ENCODE measurements at regions not wholly inside any gene's neighbourhood (a gene's known extent, or its start where the extent isn't known, plus 50 kb on each side); places are given as distances from the start of the nearest gene placed in this dataset.

DNA sequence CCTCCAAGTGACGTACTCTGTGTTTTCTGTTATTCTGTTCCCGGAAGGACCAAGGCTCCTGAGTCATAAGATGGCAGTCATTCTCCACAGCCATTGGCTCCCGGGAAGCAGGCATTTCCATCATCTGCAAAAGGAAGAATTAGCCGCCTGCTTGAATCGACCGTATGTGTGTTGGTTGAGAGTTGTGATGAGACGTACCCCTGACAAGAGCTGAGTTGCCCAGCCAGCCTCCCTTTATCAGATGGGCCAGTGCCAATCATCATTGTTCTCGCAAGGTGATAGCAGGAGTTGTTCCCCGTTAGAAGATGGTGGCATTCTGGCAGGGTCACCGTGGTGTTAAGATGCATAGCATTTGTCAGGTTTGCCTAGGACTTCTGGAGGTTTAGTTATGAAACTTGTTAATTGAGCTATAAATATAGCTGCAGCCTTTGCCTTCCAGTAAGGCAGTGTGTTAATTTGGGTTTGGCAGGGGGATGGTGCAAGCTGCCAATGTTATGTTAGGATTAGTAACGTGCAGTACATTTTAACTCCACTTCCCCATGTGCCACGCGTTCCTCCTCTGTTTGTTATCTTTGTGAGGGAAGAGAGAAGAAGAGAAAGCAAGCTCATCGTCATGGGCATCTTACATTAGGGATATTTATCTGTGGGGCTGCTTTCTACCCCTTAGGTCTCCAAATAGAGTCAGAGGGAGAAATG, 652.7 kb upstream of the FANCL start:
- no peak for TF ChIP-seq EGR1 (IDR thresholded peaks at IDR 0.05; ENCODE audit: borderline replicate concordance, low read depth, low read length)
- no peak for TF ChIP-seq JUN (IDR thresholded peaks at IDR 0.05; ENCODE audit: low read depth, low read length)
- no peak for TF ChIP-seq HDAC2 (IDR thresholded peaks at IDR 0.05; ENCODE audit: borderline replicate concordance in 1 of 2, low read depth in 2 of 2, low read length in 2 of 2)
- no peak for TF ChIP-seq RNF2 (IDR thresholded peaks at IDR 0.05; ENCODE audit: borderline replicate concordance, low read depth, low read length, missing control alignments, poor library complexity, severe bottlenecking)
- TF ChIP-seq SRF (IDR thresholded peaks at IDR 0.05; ENCODE audit: low read depth, low read length), result no peak
- TF ChIP-seq YY1 (IDR thresholded peaks at IDR 0.05; ENCODE audit: low read depth, low read length), result no peak
- no peak for TF ChIP-seq POLR2A (IDR thresholded peaks at IDR 0.05; ENCODE audit: control extremely low read depth in 1 of 2, low read depth in 2 of 2, low read length in 2 of 2)
- TF ChIP-seq, protein P1, sequence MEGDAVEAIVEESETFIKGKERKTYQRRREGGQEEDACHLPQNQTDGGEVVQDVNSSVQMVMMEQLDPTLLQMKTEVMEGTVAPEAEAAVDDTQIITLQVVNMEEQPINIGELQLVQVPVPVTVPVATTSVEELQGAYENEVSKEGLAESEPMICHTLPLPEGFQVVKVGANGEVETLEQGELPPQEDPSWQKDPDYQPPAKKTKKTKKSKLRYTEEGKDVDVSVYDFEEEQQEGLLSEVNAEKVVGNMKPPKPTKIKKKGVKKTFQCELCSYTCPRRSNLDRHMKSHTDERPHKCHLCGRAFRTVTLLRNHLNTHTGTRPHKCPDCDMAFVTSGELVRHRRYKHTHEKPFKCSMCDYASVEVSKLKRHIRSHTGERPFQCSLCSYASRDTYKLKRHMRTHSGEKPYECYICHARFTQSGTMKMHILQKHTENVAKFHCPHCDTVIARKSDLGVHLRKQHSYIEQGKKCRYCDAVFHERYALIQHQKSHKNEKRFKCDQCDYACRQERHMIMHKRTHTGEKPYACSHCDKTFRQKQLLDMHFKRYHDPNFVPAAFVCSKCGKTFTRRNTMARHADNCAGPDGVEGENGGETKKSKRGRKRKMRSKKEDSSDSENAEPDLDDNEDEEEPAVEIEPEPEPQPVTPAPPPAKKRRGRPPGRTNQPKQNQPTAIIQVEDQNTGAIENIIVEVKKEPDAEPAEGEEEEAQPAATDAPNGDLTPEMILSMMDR (IDR thresholded peaks at IDR 0.05; ENCODE audit: control extremely low read depth in 1 of 3, insufficient read depth in 1 of 3, low read depth in 1 of 3, low read length in 3 of 3), result no peak
- no peak for TF ChIP-seq ASH2L (IDR thresholded peaks at IDR 0.05; ENCODE audit: low read length)
- no peak for TF ChIP-seq PHF8 (conservative IDR thresholded peaks at IDR 0.05; ENCODE audit: low read depth, low read length)
- TF ChIP-seq SIN3A (conservative IDR thresholded peaks at IDR 0.05 in 1 of 2, IDR thresholded peaks at IDR 0.05 in 1 of 2; ENCODE audit: low read depth in 1 of 2, low read length in 2 of 2), result no peak
